ENCODE measurements at regions not wholly inside any gene's neighbourhood (a gene's known extent, or its start where the extent isn't known, plus 50 kb on each side); places are given as distances from the start of the nearest gene placed in this dataset.

DNA sequence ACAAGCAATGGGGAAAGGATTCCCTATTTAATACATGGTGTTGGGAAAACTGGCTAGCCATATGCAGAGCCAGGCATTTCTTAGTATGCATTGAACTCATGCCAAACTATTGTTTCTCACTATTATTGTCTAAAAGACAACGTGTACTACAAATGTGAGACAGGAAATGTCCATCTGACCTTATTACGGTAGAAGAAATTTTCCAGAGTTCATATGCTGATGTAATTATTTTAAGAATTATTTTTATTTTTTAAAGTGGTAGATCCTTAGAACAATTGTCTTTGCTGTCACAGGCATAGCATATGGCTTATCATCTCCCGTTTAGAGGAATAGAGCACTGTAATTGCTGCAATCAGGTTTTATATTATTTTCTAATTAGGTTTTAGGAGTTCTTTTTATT is 75.2 kb upstream of the S1PR1 start:
- CTCF ChIA-PET (ENCODE audit: low intra/inter-chr PET ratio, low total read pairs): no interaction called here
- H3K36me3 ChIP-seq (replicated peaks in 1 of 2; ENCODE audit: control insufficient read depth in 1 of 2, insufficient read depth in 2 of 2, low read length in 2 of 2): no peaks in the 10 kb centered on the region
- no TSS peak for BruUV-seq (replicated peaks)
- no peak overlapping the region for H3K9ac ChIP-seq (ENCODE audit: insufficient read depth, low read depth, low read length)
- H3K4me1 ChIP-seq (ENCODE audit: insufficient read depth, low read length): no peaks in the 10 kb centered on the region
- DNase-seq (ENCODE audit: low spot score) (no peak), FAIRE-seq (no peak), ATAC-seq (no peak)
- H3K4me3 ChIP-seq (replicated peaks in 1 of 3; ENCODE audit: insufficient read depth in 1 of 3, low read depth in 2 of 3, low read length in 3 of 3): no peak overlapping the region
- H2AFZ ChIP-seq (ENCODE audit: low read length): no peak overlapping the region
- TF ChIP-seq, protein P1, sequence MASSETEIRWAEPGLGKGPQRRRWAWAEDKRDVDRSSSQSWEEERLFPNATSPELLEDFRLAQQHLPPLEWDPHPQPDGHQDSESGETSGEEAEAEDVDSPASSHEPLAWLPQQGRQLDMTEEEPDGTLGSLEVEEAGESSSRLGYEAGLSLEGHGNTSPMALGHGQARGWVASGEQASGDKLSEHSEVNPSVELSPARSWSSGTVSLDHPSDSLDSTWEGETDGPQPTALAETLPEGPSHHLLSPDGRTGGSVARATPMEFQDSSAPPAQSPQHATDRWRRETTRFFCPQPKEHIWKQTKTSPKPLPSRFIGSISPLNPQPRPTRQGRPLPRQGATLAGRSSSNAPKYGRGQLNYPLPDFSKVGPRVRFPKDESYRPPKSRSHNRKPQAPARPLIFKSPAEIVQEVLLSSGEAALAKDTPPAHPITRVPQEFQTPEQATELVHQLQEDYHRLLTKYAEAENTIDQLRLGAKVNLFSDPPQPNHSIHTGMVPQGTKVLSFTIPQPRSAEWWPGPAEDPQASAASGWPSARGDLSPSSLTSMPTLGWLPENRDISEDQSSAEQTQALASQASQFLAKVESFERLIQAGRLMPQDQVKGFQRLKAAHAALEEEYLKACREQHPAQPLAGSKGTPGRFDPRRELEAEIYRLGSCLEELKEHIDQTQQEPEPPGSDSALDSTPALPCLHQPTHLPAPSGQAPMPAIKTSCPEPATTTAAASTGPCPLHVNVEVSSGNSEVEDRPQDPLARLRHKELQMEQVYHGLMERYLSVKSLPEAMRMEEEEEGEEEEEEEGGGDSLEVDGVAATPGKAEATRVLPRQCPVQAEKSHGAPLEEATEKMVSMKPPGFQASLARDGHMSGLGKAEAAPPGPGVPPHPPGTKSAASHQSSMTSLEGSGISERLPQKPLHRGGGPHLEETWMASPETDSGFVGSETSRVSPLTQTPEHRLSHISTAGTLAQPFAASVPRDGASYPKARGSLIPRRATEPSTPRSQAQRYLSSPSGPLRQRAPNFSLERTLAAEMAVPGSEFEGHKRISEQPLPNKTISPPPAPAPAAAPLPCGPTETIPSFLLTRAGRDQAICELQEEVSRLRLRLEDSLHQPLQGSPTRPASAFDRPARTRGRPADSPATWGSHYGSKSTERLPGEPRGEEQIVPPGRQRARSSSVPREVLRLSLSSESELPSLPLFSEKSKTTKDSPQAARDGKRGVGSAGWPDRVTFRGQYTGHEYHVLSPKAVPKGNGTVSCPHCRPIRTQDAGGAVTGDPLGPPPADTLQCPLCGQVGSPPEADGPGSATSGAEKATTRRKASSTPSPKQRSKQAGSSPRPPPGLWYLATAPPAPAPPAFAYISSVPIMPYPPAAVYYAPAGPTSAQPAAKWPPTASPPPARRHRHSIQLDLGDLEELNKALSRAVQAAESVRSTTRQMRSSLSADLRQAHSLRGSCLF (CRISPR knock-in tag; IDR thresholded peaks at IDR 0.05; ENCODE audit: borderline replicate concordance): no peak
- TF ChIP-seq ZNF598 (CRISPR knock-in tag; IDR thresholded peaks at IDR 0.05; ENCODE audit: borderline replicate concordance): no peak
- TF ChIP-seq WIZ (CRISPR knock-in tag; IDR thresholded peaks at IDR 0.05): no peak
- TF ChIP-seq THYN1 (CRISPR knock-in tag; IDR thresholded peaks at IDR 0.05; ENCODE audit: borderline replicate concordance, low read depth): no peak
- no peak for TF ChIP-seq NCOA2 (CRISPR knock-in tag; IDR thresholded peaks at IDR 0.05)
- no peak for TF ChIP-seq MXD4 (CRISPR knock-in tag; IDR thresholded peaks at IDR 0.05)
- TF ChIP-seq LCORL (IDR thresholded peaks at IDR 0.05): no peak
- no peak for TF ChIP-seq LCORL (CRISPR knock-in tag; IDR thresholded peaks at IDR 0.05)
- no peak for TF ChIP-seq TERF1 (CRISPR knock-in tag; IDR thresholded peaks at IDR 0.05)
- TF ChIP-seq AHDC1 (CRISPR knock-in tag; IDR thresholded peaks at IDR 0.05; ENCODE audit: borderline replicate concordance): no peak
- TF ChIP-seq ZIK1 (CRISPR knock-in tag; IDR thresholded peaks at IDR 0.05; ENCODE audit: borderline replicate concordance, low read depth): no peak
- TF ChIP-seq, protein P2, sequence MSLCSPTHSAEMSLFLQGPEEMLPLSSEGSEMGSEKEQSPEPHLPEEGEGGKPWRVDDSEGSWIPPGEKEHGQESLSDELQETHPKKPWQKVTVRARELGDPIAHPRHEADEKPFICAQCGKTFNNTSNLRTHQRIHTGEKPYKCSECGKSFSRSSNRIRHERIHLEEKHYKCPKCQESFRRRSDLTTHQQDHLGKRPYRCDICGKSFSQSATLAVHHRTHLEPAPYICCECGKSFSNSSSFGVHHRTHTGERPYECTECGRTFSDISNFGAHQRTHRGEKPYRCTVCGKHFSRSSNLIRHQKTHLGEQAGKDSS (CRISPR knock-in tag; IDR thresholded peaks at IDR 0.05; ENCODE audit: borderline replicate concordance, low read depth): no peak
- no peak for TF ChIP-seq ZNF382 (CRISPR knock-in tag; IDR thresholded peaks at IDR 0.05; ENCODE audit: borderline replicate concordance)
- POLR2A ChIA-PET: no interaction called here
- in situ Hi-C loops (cut with HindIII; ENCODE audit: extremely low pct_ligation_motif_present, low pct_unique_long_range_greater_than_20kb) (no loop called here), intact Hi-C loops (cut with micrococcal nuclease; ENCODE audit: unreplicated experiment) (no loop called here)
- no peaks in the 10 kb centered on the region for H3K79me2 ChIP-seq (ENCODE audit: insufficient read depth, low read length)
- H3K27me3 ChIP-seq (ENCODE audit: control insufficient read depth in 1 of 2, insufficient read depth in 2 of 2, low read length in 2 of 2): no peaks in the 10 kb centered on the region
- no peak overlapping the region for H3K4me2 ChIP-seq (ENCODE audit: low read depth, low read length)
- H4K20me1 ChIP-seq (ENCODE audit: insufficient read depth, low read length): no peaks in the 10 kb centered on the region
- WGBS (ENCODE audit: low lambda C conversion rate): 35% methylated on average over 3 of the region's 3 CpGs
- no peak overlapping the region for H3K27ac ChIP-seq (ENCODE audit: extremely low read length, insufficient read depth, low read length)
- H3K9me3 ChIP-seq (ENCODE audit: low read length): no peaks in the 10 kb centered on the region

All from HepG2 (cell line).